ENCODE measurements at regions not wholly inside any gene's neighbourhood (a gene's known extent, or its start where the extent isn't known, plus 50 kb on each side); places are given as distances from the start of the nearest gene placed in this dataset.

DNA sequence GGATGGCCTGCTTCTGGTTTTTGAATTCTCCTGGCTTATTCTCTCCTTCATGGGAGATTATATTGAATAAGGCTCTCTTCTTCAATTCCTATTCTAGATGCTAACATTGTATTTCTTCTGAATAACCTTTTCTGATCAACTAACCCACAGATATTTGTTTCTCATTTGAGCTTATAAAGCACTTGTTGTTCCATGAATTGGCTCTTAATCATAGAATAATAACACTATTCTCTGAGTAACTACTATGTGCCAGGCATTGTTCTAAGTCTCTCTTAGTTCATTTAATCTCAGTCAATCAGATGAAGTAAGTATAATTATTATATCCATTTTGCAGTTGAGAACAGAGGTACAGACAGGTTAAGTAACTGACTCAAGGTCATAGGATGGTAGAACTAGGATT lies 136.3 kb upstream of the MLIP start:
- DNase-seq (ENCODE audit: low spot score) = peak; percentile 69

DNA sequence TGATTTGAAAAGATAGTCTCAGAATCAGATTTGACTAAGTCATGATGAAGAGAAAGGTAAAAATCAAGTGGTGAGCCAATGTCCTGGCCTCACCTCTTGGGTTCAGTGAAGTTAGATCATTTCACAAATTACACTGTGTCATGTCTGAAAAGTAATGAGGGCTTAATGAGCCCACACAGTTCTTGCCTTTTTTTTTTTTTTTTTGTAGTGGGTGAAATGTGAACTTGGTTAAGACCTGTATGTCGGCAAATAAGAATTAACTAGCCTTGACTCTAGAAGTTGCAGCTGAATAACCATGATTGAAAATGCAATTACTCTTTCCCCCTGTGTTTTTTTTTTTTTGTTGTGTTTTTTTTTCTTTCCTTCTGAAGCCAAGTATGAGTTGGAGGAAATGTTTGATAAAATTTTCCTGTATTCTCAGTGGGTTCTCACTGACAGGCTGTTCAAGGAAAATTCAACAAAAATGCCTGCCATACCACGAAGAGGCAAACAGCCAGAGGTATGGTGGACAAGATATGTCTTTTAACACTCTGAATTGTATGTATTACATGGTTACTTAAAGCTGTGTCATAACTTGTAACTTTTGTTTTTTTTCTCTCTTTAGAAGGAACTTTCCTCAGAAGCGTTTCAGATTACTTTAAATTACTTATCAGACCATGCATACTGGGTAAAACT lies 135.2 kb upstream of the MLIP start:
- no peak for DNase-seq (ENCODE audit: low spot score)

DNA sequence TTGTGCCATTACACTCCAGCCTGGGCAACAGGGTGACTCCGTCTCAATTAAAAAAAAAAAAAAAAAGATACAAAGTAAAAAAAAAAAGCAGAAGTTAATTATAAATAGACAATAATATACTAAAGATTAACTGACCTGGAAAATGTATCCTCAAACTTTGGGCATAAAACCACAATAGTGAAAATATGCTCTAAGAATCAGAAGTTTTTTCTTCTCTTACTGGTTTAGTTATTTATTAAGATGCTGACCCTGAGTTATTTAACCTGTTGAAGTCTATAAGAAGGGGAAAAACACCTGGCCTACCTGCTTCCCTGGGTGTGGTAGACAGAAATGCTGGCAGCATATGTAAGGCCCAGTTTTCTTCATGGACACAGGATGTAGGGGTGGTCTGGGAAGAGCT lies 133.7 kb upstream of the MLIP start:
- no peak for DNase-seq (ENCODE audit: low spot score)

DNA sequence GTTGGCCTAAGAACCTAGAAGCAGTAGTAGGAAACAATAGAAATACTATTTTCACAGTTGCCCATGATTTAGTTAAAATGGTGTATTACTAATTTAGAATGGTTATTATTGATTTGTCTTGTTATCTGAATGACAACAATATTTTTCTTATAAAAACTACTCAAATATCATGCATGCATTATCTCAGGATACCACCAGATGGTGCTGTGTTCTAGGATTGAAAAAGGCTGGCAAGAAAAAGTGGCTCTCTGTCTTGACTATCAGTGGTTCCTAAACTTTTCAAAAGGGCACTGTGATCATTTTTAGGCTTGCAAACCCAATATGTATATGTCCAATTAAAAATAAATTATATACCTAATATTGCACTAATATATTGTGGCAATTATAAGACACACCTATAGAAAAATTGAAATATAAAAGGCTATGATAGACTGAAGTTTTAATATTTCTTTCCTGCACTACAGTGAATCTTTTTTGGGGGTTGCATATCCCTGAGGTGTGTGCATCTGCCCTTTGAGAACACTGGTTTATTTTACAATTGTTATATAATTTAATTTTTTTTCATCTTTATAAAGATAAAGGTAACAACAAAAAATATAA lies 131.7 kb upstream of the MLIP start:
- DNase-seq (ENCODE audit: low spot score) = peak; percentile 29

DNA sequence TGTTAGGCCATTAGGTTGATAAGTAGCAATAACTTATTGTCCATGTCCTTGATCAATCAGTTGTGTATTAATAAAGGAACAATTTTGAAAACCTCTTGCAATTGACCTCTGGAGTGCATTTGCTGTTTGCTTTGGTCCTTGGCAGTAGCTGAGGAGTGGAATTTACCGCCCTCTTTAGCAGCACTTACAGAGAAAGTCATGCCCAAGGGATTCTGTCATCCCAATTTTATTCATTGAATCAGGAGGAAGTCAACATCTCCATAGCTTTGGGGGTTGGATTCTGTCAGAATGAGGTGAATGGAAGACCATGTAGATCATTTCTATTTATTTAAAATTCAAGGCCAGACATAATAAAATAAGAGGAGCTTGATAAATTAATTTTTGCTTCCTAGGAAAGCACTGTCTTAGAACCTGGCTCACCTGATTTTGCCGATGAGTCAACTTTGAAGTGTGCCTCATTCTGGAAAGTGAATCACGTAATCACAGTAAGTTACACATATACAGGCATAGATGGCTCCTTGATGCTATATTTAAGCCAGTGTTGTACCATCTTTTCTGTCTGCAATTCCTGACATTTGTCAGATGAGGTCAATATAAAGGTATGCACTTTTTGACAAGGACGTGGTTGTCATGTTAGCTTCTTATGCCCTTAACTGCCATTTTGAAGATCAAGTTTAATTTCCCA lies 128.7 kb upstream of the MLIP start:
- no peak for DNase-seq (ENCODE audit: low spot score)

DNA sequence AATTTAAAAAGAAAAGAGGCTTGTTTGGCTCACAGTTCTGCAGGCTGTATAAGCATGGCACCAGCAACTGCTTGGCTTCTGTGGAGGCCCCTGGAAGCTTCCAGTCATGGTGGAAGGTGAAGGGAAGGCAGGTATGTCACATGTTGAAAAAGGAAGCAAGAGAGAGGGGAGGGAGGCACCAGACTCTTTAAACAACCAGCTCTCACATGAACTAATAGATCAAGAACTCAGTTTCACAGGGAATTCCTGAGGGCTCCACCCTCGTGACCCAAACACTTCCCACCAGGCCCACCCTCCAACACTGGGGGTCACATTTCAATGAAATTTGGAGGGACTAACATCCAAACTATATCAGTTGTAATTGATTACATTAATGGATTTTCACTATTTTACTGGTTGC lies 127.9 kb upstream of the MLIP start:
- no peak for DNase-seq (ENCODE audit: low spot score)

DNA sequence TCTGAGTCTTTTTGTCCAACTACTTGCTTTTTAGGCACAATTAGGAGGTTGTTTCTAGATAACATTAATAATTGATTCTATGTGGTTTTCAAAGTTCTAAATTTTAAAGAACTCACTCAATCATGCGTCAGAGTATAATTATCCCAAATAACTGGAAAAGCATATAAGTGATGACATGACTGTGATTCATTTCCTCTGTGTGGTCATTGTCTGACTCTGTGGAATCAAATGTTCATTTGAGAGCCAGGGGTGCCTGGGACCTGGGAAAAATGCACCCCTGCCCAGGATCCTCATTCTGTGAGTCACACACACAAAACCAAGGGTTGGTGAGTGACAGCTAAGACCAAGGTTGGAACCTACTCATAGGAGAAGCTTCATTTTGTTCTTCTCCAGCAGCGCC lies 127.1 kb upstream of the MLIP start:
- DNase-seq (ENCODE audit: low spot score) = no peak

DNA sequence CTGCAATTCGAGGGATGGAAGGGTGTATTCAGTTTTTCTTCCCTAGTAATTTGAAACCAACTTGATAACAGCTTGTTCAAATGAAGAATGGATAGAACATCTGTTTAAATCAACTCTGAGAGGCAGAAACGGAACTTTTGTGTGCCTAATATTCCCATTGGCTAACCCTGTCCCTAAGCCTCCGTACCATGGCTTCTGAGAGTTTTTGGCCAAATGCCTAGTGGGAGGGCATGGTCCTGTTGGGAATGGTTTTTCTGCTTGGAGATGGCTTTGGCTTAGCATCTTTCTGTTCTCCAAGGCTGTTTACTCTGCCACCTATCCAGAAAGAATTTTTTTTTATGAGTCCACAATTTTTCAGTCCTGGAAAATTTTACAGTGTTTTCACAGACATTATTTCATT lies 126.7 kb upstream of the MLIP start:
- no peak for DNase-seq (ENCODE audit: low spot score)

DNA sequence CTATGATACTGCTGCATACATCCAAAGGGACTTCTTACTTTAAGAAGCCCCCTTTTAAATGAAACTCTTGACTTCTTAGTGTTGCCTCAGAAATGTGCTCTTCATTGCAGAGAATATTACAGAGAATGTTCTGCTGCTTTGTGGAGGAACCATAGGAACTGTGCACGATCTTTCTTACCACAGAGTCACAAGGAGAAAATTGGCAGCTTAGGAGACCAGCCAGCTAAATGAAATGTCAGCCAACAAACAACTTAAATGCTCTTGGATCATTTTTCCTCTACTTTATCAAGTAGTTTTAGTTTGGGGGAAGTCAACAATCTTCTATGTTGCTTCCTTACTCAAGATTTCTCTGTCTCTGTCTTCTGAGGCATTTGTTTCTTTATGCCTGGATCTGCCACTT lies 125.9 kb upstream of the MLIP start:
- DNase-seq (ENCODE audit: low spot score) = no peak

DNA sequence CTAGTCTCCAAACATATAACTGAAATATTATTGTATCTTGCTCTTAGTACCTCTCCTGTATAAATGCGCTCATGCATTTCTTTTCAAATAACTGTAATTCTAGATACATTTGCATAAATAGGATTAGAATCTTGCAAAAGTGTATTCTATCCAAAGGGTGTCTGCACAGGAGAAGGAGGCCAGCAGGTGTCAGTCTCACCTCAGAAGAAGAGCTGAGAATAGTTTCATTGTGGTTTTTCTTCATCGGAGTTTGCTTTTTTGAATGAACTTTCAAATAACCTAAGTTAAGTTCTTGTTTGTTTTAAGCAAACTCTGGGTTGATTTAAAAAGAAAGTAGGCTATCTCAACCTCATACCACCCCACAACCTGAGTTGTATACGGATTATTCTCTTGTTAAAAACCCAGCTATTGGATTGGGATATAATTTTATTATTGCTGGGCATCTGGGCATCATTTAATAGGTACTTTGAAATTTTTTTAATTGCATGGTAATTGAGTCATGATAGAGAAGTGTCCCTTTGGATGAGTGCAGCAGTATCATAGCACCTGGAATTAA lies 125.0 kb upstream of the MLIP start:
- DNase-seq (ENCODE audit: low spot score) = no peak

DNA sequence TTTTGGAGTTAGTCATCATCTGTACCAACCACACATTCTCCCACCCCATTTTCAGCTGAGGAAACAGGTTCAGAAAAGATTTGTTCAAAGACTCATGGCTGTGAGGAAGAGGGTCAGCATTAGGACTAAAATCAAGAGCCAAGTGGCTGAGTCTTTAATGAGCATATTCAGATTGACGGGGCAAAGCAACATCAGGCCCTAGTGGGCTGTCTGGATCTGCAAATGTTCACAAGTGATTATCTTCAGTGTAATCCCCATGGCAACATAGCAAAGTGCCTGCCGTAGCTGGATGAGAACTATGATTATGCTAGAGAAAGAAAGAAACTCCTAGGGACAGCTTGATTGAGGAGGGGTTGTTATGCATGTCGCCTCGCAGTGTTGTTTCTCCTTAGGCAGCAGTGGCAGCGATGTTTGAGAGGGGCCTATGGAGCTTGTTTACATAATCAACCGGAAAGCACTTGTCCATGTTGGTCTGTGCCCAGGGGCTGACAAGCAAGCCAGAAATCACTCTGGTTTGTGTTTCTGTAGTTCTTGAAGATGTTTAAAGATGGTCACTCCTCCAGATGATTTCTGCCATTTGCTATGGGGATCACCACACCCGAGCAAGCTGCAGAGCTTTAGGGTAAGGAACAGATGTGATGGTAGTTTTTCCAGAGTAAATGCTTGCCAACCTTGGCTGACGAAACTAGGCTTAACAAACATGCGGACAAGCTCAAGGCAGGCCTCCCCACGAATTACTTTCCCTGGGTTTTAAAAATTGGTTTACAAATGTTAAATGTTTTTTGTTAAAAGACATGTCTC lies 124.3 kb upstream of the MLIP start:
- no peak for DNase-seq (ENCODE audit: low spot score)

DNA sequence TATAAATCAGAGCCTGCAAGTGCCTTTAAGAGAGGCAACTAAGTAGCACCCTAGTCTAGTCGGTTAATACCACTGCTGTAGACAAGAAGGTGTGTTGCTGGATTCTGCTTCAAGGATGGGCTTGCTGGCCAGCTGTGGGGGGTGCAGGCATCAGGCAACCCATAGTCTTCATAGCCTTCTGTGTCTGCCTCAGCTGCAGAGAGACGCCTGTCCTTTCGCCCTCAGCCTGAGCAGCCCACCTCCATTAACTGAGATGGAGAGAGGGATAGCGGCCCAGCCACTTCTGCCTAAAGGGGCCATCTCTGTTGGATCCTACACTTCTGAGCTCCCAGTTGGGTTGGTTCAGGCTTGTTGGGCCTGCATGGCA lies 123.7 kb upstream of the MLIP start:
- no peak for DNase-seq (ENCODE audit: low spot score)

DNA sequence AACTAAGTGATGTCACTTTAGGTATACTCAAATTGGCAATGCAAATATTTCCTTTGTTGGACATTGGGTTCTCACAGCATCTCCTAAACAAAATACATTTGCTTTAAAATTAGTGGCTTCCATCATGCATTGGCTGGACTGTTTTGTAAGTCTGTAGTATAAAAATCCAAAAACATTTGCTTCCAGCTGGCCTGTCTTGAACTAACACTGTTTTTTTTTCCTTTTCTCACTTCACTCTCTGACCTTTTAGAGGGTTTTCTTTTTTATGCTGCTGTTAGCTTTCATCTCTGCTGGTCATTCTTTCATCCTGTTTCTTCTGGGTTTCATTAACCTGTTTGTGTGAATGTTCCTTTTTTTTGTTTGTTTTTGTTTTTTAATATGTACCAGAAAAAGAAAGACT lies 121.7 kb upstream of the MLIP start:
- no peak for DNase-seq (ENCODE audit: low spot score)

DNA sequence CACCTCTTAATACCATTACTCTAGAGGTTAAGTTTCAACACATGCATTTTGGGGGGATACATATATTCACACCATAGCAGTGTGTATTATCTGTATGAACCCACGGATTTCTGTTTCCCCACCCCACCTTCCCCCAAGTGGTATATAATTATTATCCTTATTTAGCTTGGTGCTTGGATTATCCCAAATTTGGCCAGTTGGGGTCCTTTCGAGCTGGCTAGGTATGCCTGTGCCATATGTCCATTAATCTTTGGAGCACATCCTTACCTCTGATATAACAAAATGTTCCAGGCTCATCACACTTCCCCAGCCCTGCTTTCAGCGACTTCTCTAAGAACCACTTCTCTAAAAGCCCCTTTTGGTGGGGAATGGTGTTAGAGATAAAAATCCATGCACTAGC lies 118.7 kb upstream of the MLIP start:
- no peak for DNase-seq (ENCODE audit: low spot score)

DNA sequence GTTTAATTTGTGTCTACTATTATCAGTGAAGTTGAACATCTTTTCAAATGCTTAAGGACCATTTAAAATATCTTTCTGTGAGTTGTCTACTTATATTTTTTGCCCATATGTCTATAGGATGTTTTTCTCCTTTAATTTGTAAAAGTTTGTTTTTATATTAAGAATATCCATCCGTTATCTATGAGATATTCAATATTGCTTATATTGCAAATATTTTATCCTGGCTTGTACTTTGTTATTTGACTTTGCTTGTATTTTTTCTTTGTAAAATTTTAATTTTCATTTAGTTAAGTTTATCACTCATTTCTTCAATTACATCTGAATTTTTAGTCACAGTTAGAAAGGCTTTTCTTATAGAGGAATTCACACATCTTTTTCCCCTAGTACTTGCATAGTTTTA lies 117.0 kb upstream of the MLIP start:
- DNase-seq (ENCODE audit: low spot score) = no peak

DNA sequence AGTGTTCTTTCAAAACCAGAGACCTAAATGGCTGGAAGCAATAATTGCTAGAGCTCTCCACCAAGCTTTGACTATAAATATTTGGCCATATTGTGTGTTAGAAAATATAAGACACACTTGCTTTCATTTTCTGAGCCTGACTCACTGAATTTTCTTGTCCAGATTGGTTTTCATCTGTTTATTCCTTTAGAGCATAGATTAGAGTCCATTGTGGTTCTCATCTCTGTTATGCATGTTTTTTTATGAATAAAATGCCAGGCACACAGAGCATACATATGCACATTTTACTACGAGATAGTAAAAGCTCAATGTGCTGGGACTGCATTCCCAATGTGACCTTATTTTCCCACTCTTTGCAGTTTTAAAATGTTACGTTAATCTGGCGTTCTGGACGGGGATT lies 115.3 kb upstream of the MLIP start:
- no peak for DNase-seq (ENCODE audit: low spot score)

DNA sequence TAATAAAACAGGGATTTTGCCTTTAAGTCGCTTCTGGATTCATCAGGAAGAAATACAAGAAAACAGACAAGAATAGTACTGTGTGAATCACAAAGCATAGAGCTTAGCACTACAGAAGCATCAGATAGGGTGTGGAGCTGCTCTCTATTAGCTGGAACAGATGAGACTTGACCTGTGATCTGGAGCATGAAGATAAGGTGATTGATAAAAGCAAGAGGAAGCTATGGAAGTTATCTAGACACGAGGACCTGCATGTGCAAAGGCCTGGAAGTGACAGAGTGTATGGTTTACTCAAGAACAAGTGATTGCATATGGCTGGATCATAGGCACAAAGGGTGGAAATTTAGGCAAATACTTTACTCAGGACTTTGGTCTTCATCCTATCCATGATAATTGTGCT lies 112.9 kb upstream of the MLIP start:
- no peak for DNase-seq (ENCODE audit: low spot score)

DNA sequence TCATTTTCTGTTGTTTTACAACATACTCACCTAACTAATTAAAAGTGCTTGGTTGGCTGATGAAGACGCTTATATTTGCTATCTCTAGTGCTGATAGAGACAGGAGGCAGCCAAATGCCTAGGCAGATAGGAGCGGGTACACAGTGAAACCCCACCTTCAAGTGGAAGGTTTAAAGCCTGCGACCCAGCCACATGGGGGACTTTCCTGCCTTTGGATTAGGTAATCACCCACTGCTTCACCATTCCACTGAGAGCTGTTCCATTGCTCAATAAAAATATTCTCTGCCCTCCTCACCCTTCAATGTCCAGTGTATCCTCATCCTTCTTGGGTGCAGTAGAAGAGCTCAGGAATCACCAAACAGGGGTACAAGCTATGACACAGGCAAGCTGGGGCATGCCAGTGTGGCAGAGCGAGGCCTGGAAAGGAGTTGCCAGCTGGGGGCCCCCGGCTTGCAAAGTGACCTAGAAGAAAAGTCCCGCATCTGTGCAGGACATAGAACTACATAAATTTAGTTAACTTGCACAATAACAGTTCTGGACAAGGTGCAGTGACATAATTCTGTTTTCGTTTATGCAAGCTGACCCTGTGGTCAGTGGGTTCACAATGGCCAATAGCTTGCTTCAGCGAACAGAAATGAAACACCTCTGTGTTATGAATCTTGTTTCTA lies 112.0 kb upstream of the MLIP start:
- no peak for DNase-seq (ENCODE audit: low spot score)

DNA sequence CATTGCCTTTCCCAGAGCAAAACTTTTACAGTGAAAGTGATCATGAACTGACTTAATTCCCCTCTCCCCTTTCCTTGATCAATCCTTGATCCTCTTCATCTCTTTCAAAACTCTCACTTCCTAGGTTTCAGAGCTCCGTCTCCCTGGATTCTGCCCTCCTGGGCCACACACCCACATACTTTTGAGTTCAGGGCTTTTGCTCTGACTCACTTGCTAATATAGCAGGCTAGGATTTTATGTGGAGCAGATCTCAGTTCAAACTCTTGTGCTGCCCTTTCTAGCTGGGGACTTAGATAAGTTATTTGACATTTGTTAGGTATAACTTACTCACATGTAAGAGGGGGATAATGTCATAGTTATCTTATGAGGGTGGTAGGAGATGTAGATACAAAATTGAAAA lies 109.1 kb upstream of the MLIP start:
- no peak for DNase-seq (ENCODE audit: low spot score)

DNA sequence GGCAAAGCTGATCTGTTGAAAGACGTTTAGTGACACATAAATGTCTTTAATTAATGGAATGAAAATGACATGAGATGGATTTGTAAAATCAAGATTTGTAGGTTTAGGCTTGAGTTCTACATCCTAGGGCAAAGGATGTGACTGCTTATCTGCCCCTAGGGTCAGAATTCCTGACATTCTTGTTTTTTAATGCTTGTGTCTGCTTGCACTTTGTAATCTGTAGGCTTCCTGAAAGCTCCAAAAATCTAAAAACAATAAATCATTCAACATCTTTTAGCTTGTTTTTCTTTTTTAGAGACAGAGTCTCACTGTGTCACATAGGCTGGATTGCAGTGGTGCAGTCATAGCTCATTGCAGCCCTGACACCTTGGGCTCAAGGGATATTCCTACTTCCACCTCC lies 107.9 kb upstream of the MLIP start:
- no peak for DNase-seq (ENCODE audit: low spot score)

DNA sequence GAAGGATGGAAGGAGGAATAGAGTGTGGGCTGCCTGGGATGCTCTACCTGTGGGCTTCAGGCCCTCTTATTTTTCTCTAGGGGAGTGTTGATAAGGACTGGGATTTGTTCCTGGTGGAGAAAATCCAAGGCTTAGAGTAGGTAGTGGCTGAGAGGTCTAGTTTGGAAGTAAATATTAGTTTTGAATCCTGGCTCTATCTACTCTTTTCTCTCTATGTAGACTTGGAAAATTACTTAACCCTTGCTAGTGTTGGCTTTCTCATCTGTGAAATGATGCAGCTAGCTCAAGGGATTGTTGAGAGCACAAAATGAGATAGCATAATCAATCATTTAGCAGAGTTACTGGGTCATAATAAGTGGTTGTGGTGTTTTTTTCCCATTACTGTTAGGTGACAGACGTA lies 102.7 kb upstream of the MLIP start:
- no peak for DNase-seq (ENCODE audit: low spot score)

DNA sequence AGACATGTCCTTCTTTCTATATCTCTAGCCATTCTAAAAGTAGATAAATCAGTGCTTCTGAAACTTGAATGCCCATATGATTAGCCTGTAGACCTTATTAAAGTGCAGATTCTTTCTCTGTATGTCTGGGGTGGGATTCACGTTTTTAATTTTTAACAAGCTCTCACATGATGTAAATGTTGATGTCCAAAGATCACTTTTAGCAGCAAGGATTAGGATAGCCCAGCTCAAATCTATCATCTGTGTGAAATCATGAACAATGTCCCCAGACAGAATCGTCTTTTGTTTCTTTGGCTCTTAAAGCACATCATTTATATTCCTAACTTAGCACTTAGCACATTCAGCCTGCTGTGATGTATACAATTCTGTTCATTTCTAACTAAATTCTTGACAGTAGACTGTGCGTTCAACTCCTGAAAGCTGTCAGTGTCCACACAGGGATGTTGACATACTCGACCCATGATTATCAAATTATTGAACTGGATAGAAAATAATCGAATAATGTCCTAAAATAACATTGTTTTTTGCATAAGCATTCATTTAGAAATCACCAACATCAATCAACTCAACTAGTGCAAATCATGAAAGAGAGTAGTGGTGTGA lies 102.1 kb upstream of the MLIP start:
- no peak for DNase-seq (ENCODE audit: low spot score)

Data from globus pallidus (tissue), 1 donor.